Superior temporal gyrus (tissue), 1 donor: ENCODE measurements at regions not wholly inside any gene's neighbourhood (a gene's known extent, or its start where the extent isn't known, plus 50 kb on each side); places are given as distances from the start of the nearest gene placed in this dataset.

ENCODE experiments used
- DNase-seq: peaks from one replicate; pipeline ENCODE4 v3.0.0-alpha.2; 2016; ENCODE audit errors: extremely low spot score

DNA sequence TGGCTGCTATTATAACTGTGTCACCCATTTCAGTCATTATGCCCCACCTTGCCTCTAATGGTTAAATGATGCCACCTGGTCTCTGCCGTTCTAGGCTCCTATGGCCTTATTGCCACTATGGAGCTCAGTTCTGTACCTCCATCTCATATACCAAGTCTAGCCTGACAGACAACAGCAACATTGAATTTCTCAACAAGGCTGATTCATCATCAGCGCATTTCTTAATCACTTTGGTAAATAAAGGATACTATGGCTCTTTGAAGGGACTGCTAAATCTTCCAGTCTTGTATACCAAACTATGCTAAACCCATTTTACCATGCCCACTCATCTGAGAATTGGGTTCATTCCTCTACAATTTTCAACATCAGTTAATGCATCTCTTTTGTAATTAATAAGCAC is 784.5 kb upstream of the CELF4 start:
- DNase-seq = no peak

DNA sequence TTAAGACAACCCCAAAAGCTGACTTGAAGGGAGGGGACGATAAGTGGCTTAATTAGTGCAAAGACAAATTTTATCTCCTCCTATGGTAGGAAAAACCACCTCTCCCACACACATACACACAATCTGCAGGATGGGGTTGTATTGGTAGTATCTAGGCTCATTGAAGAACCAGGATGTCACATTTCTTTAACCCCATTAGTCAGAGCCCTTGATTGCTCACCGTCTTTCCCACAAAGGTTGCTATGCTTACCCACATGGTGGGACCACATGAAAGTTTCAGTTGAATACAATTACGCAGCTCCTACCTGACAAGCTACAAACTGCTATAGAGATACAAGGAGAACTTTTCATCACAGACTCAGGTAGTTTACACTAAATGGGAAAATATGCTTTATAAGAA is 765.0 kb upstream of the CELF4 start:
- no peak for DNase-seq

DNA sequence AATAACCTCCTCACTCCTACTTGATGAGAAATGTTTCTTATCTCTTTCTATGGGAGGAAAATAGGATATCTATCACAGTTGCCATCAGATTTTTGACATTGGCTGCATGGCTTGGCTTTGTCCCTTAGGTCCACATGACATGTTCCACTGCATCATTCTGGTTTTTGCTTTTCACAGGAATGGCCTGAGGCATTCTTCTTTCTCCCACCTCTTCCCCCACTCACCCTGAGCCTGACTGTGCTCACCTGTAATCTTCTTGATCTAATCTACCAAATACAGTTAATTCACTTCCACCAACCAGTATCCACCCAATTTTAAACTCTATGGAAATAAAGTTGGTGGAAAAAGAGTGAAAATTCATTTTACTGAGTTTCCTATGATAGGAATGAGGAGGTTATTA is 763.5 kb upstream of the CELF4 start:
- DNase-seq = no peak

DNA sequence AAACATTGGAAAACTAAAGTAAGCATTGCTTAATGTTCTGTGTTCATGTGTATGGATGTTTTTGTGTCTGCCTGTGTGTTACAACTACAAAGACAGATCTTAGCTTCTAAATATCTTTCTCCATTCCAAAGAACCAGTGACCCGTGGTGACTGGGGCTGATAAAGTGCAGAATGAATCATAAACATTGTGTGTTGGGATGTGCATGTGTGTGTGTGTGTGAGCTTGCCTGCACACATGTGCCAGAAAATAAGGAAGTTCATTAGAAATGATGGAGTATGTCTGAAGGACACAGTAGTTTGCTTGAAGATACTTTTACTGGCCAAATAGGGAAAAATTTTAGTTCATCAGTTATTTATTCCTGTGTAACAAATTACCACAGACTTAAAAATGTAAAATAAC is 756.6 kb upstream of the CELF4 start:
- DNase-seq = no peak

DNA sequence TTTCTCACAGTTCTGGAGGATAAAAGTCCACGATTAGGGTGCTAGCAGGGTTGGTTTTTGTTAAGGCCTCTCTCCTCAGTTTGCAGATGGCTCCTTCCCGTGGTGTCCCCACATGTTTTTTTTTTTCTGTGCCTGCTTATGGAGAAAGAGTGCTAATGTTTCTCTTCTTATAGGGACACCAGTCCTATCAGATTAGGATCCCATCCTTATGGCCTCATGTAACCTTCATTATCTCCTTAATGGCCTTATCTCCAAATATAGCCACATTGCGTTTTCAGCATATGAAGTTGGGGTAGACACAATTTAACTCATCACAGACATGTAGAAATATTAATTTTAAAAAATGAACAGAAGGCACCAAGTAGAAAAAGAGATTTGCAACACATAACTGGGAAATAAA is 755.7 kb upstream of the CELF4 start:
- no peak for DNase-seq

DNA sequence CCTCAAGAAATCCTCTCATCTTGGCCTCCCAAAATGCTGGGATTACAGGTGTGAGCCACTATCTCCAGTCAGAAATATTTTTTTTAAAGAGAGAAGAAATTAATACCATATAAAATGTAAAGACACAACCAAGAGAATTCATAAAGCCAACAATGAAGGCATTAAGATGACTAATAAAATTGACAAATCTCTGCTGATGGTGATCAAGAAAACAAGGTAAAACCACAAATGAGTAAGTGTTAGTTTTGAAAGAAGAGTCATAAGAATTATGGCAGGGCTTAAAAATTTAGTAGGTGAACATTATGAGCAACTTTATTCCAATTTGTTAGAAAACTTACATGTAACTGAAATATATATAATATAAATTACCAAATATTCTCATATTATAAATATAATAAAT is 752.8 kb upstream of the CELF4 start:
- DNase-seq = no peak

DNA sequence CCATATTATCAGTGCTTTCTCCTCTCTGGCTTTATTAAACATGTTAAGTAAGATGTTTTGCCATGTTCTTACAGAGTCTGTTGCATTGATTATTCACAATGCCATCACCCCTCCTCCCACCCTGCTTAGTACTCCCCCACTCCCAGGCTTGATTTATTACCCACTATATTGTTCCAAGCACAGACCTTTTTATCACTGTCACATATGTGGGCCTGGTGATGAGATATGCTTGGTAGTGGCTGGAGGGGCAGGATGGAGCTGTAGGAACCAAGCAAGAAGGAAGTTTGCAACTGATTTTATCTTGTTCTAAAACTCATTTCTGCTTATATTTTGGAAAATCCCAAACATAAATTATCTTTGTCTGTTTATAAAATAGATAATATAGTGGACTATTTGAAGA is 748.2 kb upstream of the CELF4 start:
- DNase-seq = no peak

DNA sequence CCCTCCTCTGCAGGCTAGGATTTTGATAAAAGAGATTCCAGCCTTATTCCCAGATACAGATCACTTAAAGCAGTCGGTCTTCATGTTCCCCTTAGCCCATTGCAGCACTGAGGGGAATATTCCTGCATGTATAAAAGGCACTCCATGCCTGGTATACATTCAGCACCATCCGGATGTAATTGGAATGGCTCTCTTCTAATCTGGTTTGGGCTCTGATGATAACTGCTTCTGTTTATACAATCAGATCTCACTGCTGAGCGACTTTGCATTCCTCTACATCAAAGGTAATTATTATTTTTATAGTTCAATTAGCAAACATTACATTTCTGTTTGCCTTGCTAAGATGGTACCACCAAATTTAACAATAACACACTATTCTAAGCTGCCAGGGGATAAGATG is 746.9 kb upstream of the CELF4 start:
- no peak for DNase-seq

DNA sequence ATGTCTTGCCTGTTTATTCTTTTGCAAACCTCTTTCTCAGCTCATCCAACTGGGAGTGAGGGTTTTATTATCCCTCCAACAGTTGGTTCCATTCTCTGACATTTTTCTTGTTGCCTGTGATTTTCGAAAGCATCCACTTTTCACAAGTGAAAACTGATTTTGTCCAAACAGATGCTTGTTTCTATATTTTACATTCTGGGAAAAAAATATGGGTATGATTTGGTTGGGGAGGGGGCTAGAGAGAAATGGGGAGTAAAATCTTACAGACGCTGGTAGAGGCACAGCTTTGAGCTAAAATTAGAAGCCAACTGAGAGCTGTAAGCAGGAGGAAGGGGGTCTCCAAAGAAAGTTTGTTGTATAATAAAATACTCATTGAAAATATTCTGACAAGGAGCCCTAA is 745.3 kb upstream of the CELF4 start:
- no peak for DNase-seq

DNA sequence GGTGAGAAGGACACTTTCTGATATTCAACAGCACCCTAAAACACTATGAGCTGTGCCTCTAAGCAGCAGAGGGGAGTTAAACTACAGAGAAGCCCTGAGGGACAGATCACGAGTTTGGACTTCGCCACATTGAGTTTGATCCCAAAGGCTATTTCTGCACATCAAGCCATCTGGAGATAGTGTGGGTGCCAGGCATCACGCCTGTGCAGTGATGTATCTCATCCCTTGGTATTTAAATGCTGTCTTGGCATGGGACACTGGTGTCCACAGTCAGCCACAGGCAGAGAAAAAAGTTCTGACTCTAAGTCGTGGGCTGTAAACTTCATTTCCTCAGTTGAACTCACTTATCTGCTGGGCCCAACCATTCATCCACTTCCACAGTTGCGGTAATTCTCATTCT is 742.3 kb upstream of the CELF4 start:
- peak; percentile 12 for DNase-seq

DNA sequence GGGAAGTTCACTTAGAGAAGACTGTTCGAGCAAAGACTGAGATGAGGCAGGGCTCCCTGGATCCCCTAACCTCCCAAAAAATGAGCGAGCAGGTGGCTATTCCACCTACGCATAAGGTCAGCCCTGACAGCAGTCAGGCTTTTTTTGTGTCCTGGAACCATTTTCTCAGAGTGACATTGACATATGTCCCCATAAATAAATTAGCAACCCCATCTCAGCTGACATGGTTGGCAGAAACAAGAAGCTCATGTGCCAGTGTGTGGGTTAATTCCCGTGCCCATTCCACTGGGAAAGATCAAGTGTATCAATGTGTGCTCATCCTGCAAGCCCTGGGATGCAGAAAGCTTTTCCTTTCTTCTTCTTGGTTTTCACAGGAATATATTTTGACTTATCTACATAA is 740.4 kb upstream of the CELF4 start:
- no peak for DNase-seq

DNA sequence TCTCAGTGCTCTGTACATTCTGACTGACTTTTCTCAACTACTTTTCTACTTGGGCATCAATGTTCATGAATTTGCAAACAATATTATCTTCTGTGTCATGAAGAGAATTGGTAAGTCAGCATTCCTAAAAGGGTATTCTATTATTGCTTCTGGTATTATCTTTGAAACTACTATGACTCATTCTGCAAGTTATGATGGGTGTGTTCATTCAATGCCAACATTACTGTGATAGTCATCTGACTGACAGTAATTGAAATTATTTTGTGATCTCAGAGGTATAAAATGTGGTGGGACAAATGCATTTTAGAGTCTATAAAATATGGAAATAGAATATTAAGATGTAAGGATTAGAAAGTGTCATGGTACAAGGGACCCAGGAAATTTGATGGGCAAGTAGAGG is 736.0 kb upstream of the CELF4 start:
- DNase-seq = no peak

DNA sequence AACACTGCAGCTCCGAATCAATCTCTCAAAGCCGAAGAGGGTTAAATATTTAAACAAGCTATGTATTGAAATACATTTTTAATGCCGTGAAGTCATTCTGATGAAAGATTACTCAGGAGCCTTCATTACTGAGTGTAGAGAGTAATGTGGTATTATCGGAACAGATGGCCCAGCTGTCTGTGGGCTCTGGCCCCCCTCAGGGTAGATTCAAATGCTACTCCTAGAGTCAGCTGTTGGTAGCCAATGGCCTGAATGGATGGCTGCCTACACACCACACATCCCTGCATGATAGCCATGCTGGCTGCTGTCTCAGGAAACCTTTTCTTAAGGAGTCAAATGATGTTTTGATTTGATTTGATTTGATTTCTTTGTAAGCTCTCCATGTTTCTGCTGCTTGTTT is 732.3 kb upstream of the CELF4 start:
- no peak for DNase-seq

DNA sequence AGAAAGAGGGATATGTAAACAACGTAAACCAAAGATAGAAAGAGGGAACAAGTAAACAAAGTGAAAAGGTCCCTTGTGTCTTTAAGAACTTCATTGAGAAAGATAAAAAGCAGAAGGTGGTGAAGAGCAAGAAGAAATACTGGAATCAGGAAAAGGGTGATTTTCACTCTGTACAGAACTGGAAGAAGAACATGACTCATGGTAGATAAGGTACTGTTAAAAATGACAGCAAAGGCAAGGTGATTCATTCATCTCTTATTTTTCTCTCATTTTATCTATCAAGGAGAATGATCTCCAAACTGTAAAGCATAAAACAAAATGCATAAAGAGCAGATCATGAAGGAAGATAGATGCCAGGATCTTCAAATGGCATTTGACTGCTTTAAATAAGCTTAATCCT is 724.6 kb upstream of the CELF4 start:
- no peak for DNase-seq

DNA sequence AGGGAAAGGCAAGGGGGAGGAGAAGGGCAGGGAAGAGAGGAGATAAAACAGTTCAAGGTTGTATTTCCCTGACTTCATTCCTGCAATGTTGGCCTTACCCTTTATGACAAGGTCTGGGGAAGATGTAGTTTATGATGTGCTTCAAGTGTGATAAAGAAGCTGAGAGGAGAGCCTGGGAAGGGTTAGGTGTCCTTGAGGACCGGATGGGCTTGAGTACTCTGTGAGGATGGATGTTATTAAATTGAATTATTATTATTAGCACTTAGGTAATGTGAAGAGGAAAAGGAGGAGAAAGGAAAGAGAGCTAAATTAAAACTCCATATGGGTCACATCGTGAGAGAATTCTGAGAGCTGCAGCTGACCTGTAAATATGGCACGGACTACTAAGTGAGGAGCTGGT is 719.4 kb upstream of the CELF4 start:
- no peak for DNase-seq

DNA sequence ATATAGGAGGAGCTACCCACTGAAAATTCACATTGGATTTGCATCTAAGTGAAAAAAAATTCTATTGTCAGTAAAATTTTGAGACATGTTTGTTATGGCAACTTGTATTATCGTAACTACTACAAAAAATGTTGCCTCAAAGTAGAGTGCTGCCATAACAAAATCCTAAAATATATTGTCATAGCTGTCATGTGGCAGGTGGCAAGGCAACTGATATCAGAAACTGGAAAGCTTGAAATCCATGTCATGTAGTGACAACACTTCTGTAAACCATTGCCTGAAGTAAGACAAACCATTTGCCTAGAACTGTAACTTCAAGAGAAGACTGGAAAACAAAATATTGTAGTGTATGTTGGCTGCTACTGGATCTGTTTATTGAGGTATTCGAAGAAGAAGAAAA is 697.5 kb upstream of the CELF4 start:
- no peak for DNase-seq

DNA sequence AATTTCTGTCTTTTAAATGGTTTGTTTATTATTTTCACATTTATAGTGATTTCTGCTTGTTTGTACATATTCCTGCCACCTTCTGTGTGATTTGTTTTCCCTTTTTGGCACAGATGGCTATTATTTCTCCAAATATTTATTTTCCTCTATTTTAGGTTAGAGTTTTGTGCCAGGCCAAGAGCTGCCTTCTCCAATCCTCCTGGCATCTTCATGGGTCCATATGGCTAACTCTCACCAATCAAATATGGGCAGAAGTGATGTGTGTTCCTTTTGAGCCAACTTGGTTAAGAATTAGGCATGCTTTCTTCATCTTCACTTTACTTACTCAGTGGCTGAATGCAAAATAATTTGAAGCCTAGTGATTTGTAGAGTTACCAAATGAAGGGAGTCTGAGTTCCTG is 697.1 kb upstream of the CELF4 start:
- no peak for DNase-seq

DNA sequence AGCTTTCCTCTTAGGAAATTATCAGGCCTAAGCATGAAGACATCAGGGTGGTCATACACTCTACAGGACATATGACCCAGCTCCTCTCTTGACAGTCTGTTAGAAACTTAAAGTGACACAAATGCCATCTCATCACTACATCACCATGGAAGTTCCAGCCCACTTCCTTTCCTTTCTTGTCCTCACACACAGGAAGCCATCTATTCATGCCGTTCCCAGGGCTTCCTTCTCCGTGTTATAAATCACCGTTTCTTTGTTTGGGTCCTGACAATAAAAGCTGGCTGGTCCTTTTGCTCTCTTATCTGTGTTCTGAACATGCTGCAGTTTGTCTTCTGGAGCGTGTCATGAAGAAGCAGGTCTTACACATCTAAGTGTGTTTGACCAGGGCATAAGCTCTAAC is 692.1 kb upstream of the CELF4 start:
- no peak for DNase-seq

DNA sequence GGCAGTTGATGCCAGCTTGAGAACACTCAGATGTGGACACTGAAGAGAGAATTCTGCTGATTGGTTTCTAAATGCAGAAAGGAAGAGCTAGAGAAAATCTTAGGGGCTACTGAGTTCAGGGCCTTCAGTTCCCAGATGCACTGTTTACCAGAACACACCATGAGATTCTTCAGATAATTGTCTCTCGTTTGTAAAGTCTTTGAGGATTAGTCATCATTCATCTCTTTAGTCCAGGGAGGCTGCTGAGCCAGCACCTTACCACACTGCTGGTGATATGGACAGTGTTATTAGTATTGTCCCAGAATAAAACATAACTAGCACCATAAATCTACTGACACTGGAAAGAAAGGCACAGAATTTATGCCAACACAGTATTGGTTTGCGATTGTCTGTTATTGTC is 690.8 kb upstream of the CELF4 start:
- no peak for DNase-seq

DNA sequence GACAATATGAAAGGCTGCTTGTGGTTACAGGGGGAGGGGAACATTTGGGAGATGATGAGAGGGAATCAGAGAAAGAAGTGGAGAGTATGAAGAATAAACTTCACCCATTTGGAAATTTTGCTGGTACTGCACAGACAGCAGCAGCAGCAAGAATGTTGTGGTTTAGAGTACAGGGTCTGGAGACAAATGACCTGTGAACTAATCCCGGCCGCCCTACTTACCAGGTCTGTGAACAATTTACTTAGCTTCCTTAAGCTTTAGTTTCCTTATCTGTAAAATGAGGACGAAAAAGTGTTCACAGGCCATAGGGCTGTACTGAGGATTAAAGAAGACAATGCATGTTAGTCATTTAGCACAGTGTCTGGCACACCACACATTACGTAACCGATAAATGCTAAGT is 685.4 kb upstream of the CELF4 start:
- DNase-seq = no peak

DNA sequence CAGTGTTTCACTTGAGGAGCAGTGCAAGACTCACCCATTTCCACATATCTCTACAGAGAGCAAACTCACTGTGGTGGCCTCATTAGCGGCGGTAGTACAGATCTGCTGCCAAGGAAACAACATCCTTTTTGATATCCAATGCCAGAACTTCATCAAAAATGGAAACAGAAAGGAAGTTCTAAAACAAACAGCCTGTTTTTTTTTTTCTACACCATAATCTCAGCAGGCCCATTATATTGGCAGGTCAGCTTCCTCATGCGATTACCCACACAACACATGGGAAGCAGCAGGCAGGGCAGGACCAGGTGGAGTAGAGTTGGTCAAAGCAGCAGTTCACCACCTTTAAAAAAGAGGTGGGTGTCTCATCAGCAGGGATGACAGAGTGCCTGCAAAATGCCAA is 678.9 kb upstream of the CELF4 start:
- no peak for DNase-seq

DNA sequence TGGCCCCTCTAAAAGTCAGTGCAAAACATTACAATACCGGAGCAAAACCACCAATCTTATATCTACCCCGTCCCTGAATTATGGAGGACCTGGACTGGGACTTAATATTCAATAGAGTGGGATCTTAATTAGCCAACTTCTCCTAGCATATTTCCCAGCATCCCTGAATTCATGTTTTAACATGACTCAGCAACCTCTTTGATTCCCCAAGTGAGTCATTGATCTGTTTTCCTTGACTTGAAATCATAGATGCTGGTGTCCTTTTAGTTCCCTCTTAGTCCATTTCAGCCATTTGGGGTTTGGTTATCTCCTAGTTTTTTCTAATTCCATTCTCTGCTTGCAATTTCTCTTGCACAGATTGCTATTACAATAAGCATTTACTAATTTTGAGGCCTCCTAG is 677.7 kb upstream of the CELF4 start:
- DNase-seq = no peak

DNA sequence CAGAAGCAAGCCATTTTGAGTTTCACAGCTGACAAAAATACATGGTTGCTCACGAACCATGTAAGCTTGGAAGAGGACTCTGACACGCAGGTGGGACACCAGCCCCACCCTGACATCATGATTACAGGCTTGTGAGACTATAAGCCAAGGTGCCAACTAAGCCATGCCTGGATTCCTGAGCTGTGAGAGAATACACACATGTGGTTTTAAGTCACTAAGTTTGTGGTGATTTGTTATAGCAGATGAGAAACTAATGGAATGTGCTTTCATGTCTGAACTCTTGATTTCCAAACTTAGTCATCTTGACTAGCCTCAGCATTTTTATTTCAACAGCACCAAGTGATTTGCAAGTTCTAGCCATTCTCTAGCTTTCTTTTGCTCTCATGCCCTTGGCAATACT is 676.1 kb upstream of the CELF4 start:
- no peak for DNase-seq

DNA sequence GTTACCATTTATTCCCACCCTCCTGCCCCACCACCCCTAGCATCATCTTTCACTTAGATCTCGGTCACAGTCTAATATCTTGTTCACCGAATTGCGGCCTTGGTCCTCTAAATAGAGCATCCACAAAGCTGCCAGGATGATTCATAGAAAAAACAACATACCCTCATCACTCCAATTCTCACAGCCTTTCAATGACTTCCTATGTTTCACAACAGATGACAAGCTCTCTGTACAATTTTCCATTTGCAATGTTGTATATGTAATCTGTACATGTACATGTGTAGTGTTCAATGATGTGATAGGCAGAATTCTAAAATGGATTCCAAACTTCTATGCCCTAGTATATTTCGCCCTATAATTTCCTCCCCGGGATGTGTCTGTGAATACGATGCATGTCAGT is 675.6 kb upstream of the CELF4 start:
- no peak for DNase-seq

DNA sequence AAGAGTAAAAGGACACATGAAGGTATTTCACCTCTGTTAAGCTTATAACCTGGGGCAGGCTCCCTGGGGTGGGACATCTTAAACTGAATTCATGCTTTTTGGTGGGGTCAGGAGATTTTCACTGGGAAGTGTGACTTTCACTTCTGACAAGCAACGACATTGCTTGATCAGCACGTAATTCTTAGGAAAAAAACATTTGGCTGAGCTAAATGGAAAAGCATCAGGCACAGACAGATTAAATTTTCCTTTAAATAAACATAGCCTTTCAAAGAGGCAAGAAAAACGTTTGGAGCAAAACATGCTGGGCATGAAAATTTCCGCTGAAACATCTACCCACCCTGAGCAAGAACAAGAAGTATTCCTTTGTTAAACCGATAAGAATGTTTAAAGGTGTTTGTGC is 674.0 kb upstream of the CELF4 start:
- no peak for DNase-seq
